CD4-positive, alpha-beta T cell treated with Interleukin-4 for 1 hour (primary cell): ENCODE measurements at regions not wholly inside any gene's neighbourhood (a gene's known extent, or its start where the extent isn't known, plus 50 kb on each side); places are given as distances from the start of the nearest gene placed in this dataset.

ENCODE experiments used
- DNase-seq, 2 donors: peaks; one replicate each; pipeline ENCODE4 v3.0.0-alpha.2; 2020 to 2022

DNA sequence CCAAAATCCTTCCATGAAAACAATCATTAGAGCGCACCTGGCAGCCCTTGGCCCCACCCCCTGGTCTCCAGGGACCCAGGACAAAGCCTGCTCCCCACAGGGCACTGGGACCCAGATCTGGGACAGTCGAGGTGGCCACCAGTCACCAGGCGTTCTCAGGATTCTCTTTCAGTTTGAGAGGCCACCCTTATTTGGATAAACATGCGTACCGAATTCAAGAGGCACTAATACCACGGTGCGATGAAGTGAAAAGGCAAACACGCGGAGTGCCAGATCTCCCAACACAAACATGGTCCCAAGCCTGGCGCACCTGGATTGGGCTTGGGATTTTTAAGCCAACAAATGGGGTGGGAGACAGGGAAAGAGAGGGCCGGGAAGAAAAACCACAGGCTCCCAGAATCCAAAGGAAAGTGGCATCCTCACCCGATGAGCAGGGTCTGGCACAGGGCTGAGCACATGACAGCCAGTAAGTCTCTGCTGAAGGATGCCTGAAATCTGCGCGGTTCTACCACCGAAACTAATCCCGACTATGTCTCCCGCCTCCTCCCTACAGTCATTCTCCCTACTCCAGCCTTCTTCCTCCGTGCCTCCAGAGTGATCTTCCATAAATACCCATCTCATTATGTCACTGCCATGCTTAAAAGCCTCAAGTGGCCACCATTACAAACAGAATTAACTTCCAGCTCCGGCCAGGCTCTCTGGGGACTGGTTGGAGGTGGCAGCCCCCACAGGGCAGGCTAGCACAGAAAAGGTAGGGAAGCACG lies 60.9 kb upstream of the KLHL29 start:
- DNase-seq: no peak

DNA sequence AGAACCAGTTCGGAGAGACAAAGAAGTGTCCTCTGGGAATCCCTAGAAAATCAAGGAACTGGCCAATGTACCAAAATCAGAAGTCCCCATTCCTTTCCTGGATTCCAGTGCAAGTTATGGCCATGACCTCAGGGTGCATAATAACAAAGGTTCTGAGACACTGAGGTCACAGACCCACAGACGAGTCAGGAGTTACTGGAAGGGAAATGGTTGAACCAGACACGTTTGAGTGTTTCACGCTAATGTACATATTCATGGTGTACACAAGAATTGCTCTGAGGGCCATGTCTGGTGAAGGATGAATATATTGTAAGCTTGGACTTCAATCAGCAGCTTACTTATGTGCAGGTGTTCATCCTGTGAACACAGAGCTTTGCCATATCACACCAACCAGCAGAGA lies 58.6 kb upstream of the KLHL29 start:
- no peak for DNase-seq

DNA sequence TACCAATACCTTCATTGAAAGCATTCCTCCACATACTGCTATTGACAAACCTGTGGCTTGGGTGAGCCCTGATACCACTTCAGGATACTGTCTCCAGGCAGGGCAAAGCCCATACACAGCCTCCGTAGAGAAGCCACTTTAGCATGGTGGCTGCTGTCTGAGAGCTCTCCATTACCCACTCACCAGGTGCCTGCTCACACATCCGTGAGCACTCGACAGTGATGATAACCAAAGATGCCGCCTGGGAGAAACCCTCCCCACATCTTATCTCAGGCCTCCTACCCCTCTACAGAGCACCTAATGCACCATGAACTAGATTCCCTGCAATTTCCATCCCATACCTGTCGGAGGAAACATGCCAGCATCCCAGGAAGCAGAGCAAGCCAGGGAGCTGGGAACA lies 57.6 kb upstream of the KLHL29 start:
- no peak for DNase-seq

DNA sequence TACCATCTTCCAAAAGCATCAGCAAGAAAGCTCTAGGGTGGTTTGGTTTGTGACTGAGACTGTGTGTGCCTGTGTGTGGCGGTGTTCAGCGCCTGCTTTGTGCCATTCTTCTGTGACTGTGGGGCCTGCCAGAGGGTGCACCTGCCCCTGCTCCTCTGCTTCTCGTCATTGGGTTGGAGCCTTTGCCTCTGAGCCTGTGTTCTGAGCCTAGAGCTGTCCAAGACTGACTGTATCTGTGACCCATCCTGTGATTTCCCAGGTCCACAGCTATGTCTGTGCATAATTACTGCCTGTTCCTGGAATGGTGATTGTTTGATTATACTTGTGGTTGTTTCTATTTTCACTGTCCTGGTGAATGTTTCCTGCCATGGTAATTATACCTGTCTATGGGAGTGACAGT lies 57.1 kb upstream of the KLHL29 start:
- DNase-seq: no peak

DNA sequence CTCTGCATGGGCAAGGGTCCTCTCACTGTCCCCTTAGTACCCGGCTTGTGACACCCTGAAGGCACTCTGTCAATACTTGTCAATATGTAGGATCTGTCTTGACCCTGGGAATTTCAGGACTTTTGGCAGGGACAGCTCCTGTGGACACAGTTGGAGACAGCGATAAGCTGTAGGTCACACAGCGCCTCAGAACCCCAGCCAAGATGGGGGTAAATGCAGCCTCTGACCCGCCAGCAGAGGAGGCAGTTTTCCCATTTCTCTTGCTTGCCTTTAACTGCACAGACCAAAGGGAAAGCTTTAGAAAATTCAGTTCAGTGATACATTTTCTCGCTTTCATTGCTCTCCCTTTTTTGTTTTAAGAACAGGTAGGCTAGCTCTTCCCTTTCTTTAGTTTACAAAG lies 54.8 kb upstream of the KLHL29 start:
- DNase-seq: no peak
